ENCODE measurements at regions not wholly inside any gene's neighbourhood (a gene's known extent, or its start where the extent isn't known, plus 50 kb on each side); places are given as distances from the start of the nearest gene placed in this dataset.

DNA sequence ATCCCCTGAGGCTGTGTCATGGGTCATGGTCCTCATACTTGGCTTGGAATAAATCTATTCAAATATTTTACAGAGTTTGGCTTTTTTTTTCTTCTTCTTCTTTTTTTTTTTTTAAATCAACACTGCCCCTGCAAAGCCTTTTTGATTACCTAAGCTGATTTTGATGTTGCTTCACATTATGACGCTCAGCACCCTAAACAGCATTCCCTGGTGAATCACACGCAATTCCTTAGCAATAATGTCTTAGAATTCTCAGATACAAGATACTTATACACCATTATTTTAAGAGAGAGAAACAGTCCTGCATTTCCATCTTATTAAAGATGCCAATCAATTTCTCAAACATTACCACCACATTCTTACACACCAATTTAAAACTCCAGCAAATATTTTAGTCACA lies 323.7 kb upstream of the IGFBP3 start:
- H3K4me1 ChIP-seq (replicated peaks in 1 of 2): no peaks in the 10 kb centered on the region
- TF ChIP-seq, protein P1, sequence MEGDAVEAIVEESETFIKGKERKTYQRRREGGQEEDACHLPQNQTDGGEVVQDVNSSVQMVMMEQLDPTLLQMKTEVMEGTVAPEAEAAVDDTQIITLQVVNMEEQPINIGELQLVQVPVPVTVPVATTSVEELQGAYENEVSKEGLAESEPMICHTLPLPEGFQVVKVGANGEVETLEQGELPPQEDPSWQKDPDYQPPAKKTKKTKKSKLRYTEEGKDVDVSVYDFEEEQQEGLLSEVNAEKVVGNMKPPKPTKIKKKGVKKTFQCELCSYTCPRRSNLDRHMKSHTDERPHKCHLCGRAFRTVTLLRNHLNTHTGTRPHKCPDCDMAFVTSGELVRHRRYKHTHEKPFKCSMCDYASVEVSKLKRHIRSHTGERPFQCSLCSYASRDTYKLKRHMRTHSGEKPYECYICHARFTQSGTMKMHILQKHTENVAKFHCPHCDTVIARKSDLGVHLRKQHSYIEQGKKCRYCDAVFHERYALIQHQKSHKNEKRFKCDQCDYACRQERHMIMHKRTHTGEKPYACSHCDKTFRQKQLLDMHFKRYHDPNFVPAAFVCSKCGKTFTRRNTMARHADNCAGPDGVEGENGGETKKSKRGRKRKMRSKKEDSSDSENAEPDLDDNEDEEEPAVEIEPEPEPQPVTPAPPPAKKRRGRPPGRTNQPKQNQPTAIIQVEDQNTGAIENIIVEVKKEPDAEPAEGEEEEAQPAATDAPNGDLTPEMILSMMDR (IDR thresholded peaks at IDR 0.05): no peak
- TF ChIP-seq POLR2A (IDR thresholded peaks at IDR 0.05): no peak
- intact Hi-C loops (cut with DNase I): no loop called here
- no peaks in the 10 kb centered on the region for H3K36me3 ChIP-seq (replicated peaks in 1 of 2)
- H3K9me3 ChIP-seq (replicated peaks in 1 of 3): no peaks in the 10 kb centered on the region
- DNase-seq: no peak
- H3K27ac ChIP-seq: no peak overlapping the region
- WGBS, 4 donors: 85 to 97% (median 86%) methylated on average over 2 of the region's 2 CpGs
- H3K4me3 ChIP-seq: no peak overlapping the region
- no peaks in the 10 kb centered on the region for H3K27me3 ChIP-seq

DNA sequence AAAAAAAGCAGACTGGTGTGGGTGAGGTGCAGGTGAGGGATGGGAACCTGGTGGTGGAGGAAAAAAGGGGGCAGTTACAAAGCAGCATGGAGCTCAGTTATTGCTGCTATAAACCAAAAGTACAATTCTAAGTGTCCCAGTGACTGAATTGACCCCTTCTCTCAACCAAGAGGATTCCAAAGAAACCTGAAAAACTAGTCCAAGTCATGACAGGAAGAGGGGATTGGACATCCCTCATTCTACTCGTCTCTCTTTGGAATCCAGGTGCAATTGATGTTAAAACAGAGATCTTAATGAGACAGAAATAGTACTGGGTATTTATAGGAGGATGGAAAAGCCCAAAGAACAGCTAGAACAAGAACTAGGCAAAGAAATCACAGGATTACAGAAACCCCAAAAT lies 322.3 kb upstream of the IGFBP3 start:
- no peaks in the 10 kb centered on the region for H3K4me1 ChIP-seq (replicated peaks in 1 of 2)
- no peak for DNase-seq
- 36 to 52% (median 42%) methylated on average over 1 of the region's 1 CpG for WGBS, 4 donors
- no peaks in the 10 kb centered on the region for H3K27me3 ChIP-seq
- intact Hi-C loops (cut with DNase I): no loop called here
- TF ChIP-seq POLR2A (IDR thresholded peaks at IDR 0.05): no peak
- TF ChIP-seq, protein P1 (IDR thresholded peaks at IDR 0.05): no peak
- no peaks in the 10 kb centered on the region for H3K36me3 ChIP-seq (replicated peaks in 1 of 2)
- H3K27ac ChIP-seq: no peak overlapping the region
- H3K4me3 ChIP-seq: no peak overlapping the region
- no peaks in the 10 kb centered on the region for H3K9me3 ChIP-seq (replicated peaks in 1 of 3)

DNA sequence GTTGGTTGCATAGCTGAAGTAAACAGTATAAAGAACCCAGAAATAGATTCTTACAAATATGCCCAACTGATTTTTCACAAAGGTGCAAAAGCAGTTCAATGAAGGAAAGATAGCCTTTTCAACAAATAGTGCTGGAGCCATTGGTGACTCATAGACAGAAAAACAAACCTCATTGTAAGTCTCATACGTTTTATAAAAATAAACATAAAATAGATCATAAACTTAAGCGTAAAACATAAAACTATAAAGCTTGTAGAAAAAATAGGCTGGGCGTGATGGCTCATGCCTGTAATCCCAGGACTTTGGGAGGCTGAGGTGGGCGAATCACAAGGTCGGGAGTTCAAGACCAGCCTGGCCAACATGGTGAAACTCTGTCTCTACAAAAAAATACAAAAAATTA lies 318.8 kb upstream of the IGFBP3 start:
- H3K27ac ChIP-seq: no peak overlapping the region
- H3K9me3 ChIP-seq (replicated peaks in 1 of 3): no peaks in the 10 kb centered on the region
- no peak for TF ChIP-seq POLR2A (IDR thresholded peaks at IDR 0.05)
- TF ChIP-seq, protein P1 (IDR thresholded peaks at IDR 0.05): no peak
- H3K4me1 ChIP-seq (replicated peaks in 1 of 2): no peaks in the 10 kb centered on the region
- no peak overlapping the region for H3K4me3 ChIP-seq
- WGBS, 4 donors: 77 to 91% (median 81%) methylated on average over 5 of the region's 5 CpGs
- intact Hi-C loops (cut with DNase I): no loop called here
- H3K27me3 ChIP-seq: no peaks in the 10 kb centered on the region
- DNase-seq: no peak
- H3K36me3 ChIP-seq (replicated peaks in 1 of 2): no peaks in the 10 kb centered on the region

DNA sequence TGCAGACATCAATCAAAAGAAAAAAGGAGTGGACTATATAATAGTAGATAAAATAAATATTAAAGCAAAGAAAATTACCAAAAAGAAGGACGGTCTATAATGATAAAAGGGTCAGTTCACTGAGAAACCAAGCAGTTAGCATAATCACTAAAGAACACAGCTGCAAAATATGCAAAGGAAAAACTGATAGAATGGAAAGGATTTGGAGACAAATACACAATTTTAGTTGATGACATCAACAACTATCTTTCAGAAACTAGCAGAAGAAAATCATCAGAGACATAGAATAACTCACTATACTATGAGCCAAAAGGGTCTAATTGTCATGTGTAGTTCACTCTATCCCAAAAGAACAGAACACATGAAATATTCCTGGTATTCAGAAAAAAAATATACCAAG lies 316.4 kb upstream of the IGFBP3 start:
- H3K36me3 ChIP-seq (replicated peaks in 1 of 2): no peaks in the 10 kb centered on the region
- no peak overlapping the region for H3K27ac ChIP-seq
- intact Hi-C loops (cut with DNase I): no loop called here
- whole genome bisulfite sequencing, 4 donors: 70 to 87% (median 76%) methylated on average over 1 of the region's 1 CpG
- no peaks in the 10 kb centered on the region for H3K4me1 ChIP-seq (replicated peaks in 1 of 2)
- no peaks in the 10 kb centered on the region for H3K27me3 ChIP-seq
- TF ChIP-seq, protein P1 (IDR thresholded peaks at IDR 0.05): no peak
- TF ChIP-seq POLR2A (IDR thresholded peaks at IDR 0.05): no peak
- no peak for DNase-seq
- no peak overlapping the region for H3K4me3 ChIP-seq
- no peaks in the 10 kb centered on the region for H3K9me3 ChIP-seq (replicated peaks in 1 of 3)

Measured in adrenal gland (tissue), 9 donors.